ENCODE measurements at regions not wholly inside any gene's neighbourhood (a gene's known extent, or its start where the extent isn't known, plus 50 kb on each side); places are given as distances from the start of the nearest gene placed in this dataset.

GRCh38 chr2:6421138-6421730, 444.5 kb downstream of the CMPK2 start:
- DNase-seq (ENCODE audit: low spot score): no peak

GRCh38 chr2:6421888-6422287, 443.8 kb downstream of the CMPK2 start:
- DNase-seq (ENCODE audit: low spot score): no peak

- DNase-seq (ENCODE audit: low spot score): peak; percentile 2
These were observed 442.6 kb downstream of the CMPK2 start for GRCh38 chr2:6423157-6423556.

- no peak for DNase-seq (ENCODE audit: low spot score)
These were observed 441.8 kb downstream of the CMPK2 start for GRCh38 chr2:6423944-6424343.

- no peak for DNase-seq (ENCODE audit: low spot score)
These were observed 440.7 kb downstream of the CMPK2 start for GRCh38 chr2:6425032-6425431.

GRCh38 chr2:6429210-6429986, 436.3 kb downstream of the CMPK2 start:
- no peak for DNase-seq (ENCODE audit: low spot score)

- DNase-seq (ENCODE audit: low spot score): no peak
These were observed 431.3 kb downstream of the CMPK2 start for GRCh38 chr2:6434438-6434837.

- no peak for DNase-seq (ENCODE audit: low spot score)
These were observed 423.9 kb downstream of the CMPK2 start for GRCh38 chr2:6441800-6442199.

GRCh38 chr2:6442252-6442985, 423.3 kb downstream of the CMPK2 start:
- no peak for DNase-seq (ENCODE audit: low spot score)

- DNase-seq (ENCODE audit: low spot score): no peak
These were observed 422.5 kb downstream of the CMPK2 start for GRCh38 chr2:6443061-6443823.

GRCh38 chr2:6444514-6444913, 421.2 kb downstream of the CMPK2 start:
- no peak for DNase-seq (ENCODE audit: low spot score)

- no peak for DNase-seq (ENCODE audit: low spot score)
These were observed 420.6 kb downstream of the CMPK2 start for GRCh38 chr2:6445156-6445555.

- DNase-seq (ENCODE audit: low spot score): no peak
These were observed 418.6 kb downstream of the CMPK2 start for GRCh38 chr2:6446938-6447608.

- DNase-seq (ENCODE audit: low spot score): no peak
These were observed 416.8 kb downstream of the CMPK2 start for GRCh38 chr2:6448893-6449292.

- no peak for DNase-seq (ENCODE audit: low spot score)
These were observed 416.4 kb downstream of the CMPK2 start for GRCh38 chr2:6449343-6449742.

- DNase-seq (ENCODE audit: low spot score): no peak
These were observed 412.8 kb downstream of the CMPK2 start for GRCh38 chr2:6452702-6453481.

- DNase-seq (ENCODE audit: low spot score): no peak
These were observed 411.3 kb downstream of the CMPK2 start for GRCh38 chr2:6454286-6454990.

GRCh38 chr2:6459138-6459537, 406.6 kb downstream of the CMPK2 start:
- no peak for DNase-seq (ENCODE audit: low spot score)

GRCh38 chr2:6470518-6470917, 395.2 kb downstream of the CMPK2 start:
- no peak for DNase-seq (ENCODE audit: low spot score)

GRCh38 chr2:6471419-6471818, 394.3 kb downstream of the CMPK2 start:
- no peak for DNase-seq (ENCODE audit: low spot score)
